GM13977 (cell line): ENCODE measurements at regions not wholly inside any gene's neighbourhood (a gene's known extent, or its start where the extent isn't known, plus 50 kb on each side); places are given as distances from the start of the nearest gene placed in this dataset.

Source experiments
- DNase-seq: peaks from one replicate; pipeline ENCODE4 v3.0.0; 2012; ENCODE audit warnings: low spot score
- in situ Hi-C: fragments of 300-500 bp; cut with MboI; formaldehyde crosslinking; loops from one replicate; pipeline ENCODE4 v1.12.0; 2022; ENCODE audit warnings: low sequenced_read_pairs, low pct_unique_long_range_greater_than_20kb, mixed read lengths, inconsistent platforms; ENCODE audit not compliant: unreplicated experiment
- TF ChIP-seq, protein P1 (sequence below): IDR thresholded peaks from 2 replicates; pipeline ENCODE4 v1.5.1; 2012; ENCODE audit warnings: mild to moderate bottlenecking, control low read depth; ENCODE audit not compliant: insufficient read depth; ENCODE audit errors: extremely low read depth, missing control alignments

DNA sequence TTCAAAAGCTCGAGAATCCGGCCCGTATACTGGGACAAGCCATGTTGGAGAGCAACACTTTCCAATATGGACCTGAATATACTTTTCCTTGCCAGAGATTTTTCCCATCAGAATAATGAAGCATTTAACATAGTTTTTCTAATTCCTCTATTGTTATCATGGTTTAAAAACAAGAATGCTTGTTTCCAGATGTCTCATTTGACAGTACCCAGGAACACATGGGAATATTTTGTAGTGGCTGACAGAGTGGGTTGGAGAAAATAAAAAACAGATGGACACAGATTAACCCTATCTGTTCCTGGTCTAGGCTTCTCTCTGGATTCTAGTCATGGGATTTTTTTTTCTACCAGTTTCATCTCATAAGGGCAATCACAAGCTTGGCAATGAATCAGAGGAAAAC lies 164.8 kb upstream of the CEP162 start:
- in situ Hi-C loops, result no loop called here
- no peak for DNase-seq
- TF ChIP-seq, protein P1, sequence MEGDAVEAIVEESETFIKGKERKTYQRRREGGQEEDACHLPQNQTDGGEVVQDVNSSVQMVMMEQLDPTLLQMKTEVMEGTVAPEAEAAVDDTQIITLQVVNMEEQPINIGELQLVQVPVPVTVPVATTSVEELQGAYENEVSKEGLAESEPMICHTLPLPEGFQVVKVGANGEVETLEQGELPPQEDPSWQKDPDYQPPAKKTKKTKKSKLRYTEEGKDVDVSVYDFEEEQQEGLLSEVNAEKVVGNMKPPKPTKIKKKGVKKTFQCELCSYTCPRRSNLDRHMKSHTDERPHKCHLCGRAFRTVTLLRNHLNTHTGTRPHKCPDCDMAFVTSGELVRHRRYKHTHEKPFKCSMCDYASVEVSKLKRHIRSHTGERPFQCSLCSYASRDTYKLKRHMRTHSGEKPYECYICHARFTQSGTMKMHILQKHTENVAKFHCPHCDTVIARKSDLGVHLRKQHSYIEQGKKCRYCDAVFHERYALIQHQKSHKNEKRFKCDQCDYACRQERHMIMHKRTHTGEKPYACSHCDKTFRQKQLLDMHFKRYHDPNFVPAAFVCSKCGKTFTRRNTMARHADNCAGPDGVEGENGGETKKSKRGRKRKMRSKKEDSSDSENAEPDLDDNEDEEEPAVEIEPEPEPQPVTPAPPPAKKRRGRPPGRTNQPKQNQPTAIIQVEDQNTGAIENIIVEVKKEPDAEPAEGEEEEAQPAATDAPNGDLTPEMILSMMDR, result no peak

- in situ Hi-C loops, result no loop called here
- TF ChIP-seq, protein P1, result no peak
- no peak for DNase-seq
These were observed 163.4 kb upstream of the CEP162 start for GRCh38 chr6:84390851-84391250.

- no peak for DNase-seq
- in situ Hi-C loops, result no loop called here
- TF ChIP-seq, protein P1, result no peak
These were observed 162.9 kb upstream of the CEP162 start for GRCh38 chr6:84390334-84390733.

DNA sequence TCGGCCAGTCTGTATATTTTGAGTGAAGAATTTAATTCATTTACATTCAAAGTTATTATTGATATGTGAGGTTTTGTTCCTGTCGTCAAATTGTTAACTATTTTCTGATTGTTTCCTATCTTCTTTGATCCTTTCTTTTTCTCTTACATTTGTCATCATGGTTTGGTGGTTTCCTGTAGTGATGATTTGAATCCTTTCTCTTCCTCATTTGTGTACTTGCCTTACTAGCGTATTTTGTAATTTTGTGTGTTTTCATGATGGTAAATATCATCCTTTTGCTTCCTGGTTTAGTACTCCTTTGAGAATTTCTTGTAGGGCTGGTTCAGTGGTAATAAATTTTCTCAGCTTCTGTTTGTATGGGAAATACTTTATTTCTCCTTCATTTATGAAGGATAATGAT lies 151.7 kb upstream of the CEP162 start:
- TF ChIP-seq, protein P1, result no peak
- no peak for DNase-seq
- in situ Hi-C loops, result no loop called here

- no peak for DNase-seq
- in situ Hi-C loops, result no loop called here
- TF ChIP-seq, protein P1, result no peak
These were observed 144.8 kb upstream of the CEP162 start for GRCh38 chr6:84372290-84372689.

DNA sequence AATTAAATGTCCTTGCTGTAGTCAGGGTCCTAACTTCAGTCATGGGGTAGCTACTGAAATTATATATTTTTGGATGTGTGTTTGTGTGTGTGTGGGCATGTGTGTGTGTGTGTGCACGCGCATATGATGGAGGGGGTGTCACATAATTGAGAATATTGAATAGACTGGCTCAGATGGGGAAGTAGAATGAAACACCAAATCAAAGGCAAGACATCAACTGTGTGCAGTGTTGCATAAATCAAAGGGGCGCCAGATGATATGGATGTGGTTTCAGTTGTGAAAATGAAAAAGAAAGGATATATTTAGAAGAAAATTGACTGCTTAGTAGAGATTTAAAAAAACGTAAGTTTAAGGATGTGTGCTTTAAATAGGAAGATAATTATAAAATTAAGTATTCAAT lies 144.2 kb upstream of the CEP162 start:
- in situ Hi-C loops, result no loop called here
- TF ChIP-seq, protein P1, result no peak
- no peak for DNase-seq
